ENCODE measurements at regions not wholly inside any gene's neighbourhood (a gene's known extent, or its start where the extent isn't known, plus 50 kb on each side); places are given as distances from the start of the nearest gene placed in this dataset.

DNA sequence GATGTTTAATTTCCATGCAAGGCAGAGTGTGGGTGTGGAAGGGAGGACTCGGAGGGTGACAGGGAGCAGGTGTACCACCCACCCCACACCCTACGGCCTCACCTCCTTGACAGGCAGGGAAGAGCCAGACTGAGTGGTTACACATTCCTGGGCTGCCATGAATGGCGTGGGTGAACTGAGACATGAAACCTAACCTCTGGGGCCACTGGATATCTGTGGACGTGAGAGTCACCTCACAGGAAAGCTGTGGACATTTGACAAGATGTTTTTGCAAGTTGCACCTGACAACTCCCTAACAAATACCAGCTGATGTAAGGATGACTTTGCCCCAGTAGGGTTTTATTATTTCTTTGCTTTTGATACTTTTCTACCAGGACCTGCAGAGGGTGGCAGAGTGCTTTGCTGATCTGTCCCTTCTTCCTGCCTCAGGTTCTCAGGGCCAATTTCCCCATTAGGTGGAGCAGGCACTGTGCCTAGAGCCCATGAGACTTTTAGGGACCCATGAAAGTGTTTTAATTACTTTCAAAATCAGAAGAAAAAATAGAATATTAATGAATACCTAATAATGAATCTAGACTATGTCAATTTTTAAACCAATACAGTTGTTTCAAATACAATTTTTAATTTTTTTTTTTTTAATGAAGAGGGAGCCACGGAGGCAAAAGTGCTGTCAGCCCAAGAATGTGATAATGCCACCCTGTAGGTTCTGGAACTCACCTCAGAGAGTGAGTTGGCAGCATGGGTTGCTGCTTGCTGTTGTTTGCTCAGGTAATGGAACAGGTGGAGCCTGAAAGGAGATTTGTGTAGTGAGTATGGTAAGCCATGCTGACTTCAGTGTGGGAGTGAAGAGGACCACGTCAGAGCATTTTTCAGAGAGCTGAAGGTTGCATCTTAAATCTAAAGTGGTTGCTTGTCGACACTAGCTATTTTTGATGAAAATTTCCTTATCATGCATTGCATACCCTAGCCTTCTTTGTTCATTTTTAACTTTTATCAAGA is 58.0 kb upstream of the CYSLTR2 start:
- Histone ChIP-seq H3K4me3 (no peak overlapping the region), H3K4me1 (peaks cover 0 to under 1% (median 0%) of the 10 kb centered on the region in 3 donors), H3K36me3 (no peaks in the 10 kb centered on the region), H3K9me3 (peaks cover 0 to 7% (median 0%) of the 10 kb centered on the region in 3 donors), H3K27ac (no peak overlapping the region), H3K27me3 (no peaks in the 10 kb centered on the region)
- no peak for TF ChIP-seq POLR2AphosphoS5 (IDR thresholded peaks at IDR 0.05)
- TF ChIP-seq EP300 (IDR thresholded peaks at IDR 0.05), result no peak
- TF ChIP-seq, protein P1, sequence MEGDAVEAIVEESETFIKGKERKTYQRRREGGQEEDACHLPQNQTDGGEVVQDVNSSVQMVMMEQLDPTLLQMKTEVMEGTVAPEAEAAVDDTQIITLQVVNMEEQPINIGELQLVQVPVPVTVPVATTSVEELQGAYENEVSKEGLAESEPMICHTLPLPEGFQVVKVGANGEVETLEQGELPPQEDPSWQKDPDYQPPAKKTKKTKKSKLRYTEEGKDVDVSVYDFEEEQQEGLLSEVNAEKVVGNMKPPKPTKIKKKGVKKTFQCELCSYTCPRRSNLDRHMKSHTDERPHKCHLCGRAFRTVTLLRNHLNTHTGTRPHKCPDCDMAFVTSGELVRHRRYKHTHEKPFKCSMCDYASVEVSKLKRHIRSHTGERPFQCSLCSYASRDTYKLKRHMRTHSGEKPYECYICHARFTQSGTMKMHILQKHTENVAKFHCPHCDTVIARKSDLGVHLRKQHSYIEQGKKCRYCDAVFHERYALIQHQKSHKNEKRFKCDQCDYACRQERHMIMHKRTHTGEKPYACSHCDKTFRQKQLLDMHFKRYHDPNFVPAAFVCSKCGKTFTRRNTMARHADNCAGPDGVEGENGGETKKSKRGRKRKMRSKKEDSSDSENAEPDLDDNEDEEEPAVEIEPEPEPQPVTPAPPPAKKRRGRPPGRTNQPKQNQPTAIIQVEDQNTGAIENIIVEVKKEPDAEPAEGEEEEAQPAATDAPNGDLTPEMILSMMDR (IDR thresholded peaks at IDR 0.05), result peak; percentile 30 to 71 (median 66)
- TF ChIP-seq POLR2A (IDR thresholded peaks at IDR 0.05), result no peak
- WGBS, 2 donors (ENCODE audit: low coverage in 1 of 2), result 59 to 64% methylated on average over 5 to 7 of the region's 7 CpGs
- peak; percentile 55 for ATAC-seq

DNA sequence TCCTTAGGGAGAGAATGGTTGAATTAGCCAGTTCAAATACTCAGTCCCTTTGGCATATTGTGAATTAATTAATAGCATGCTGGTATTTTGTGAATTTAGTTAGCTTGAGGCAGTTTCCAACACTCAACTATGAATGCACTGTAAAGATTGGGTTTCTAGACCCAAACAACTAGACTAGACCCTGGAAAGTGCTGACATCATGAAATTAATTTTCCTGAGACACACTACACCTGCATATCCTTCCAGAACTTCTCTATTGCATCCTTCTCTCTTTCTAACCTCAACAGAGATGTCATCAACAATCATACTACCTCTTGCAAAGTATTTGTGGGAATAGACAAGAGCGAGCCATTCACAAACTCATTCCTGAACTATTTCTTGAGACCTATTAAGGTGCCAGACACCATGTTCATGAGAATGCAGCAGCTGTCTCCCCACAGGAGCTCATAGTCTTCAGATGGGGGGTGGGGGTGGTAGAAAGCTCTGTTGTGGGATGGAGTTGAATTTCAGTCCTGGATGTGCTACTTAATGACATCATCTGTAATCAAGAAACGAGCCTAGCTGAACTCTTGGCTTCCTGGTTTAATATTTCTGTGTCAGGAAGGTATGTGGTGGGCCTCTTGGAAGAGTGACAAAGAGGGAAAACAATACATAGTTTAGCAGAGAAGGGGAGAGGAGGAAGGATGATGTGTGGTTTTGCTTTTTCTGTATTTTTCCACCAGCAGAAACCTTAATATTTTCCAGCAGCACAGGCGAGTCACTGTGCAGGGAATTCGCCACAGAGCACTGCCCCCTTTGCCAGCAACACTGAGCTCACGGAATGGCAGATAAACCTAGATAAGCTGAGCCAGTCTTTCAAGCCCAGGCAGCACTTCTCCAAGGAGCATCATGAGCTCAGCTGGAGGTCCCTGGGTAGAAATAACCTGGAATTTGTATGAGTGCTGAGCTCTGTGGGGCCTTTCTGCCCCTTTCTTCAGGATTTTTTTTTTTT is 53.1 kb upstream of the CYSLTR2 start:
- H3K4me3 ChIP-seq, result no peak overlapping the region
- peaks cover 0 to 5% (median 0%) of the 10 kb centered on the region in 3 donors for H3K4me1 ChIP-seq
- ATAC-seq, result no peak
- no peaks in the 10 kb centered on the region for H3K27me3 ChIP-seq
- no peak overlapping the region for H3K27ac ChIP-seq
- TF ChIP-seq, protein P1 (IDR thresholded peaks at IDR 0.05), result no peak
- TF ChIP-seq EP300 (IDR thresholded peaks at IDR 0.05), result no peak
- no peak for TF ChIP-seq POLR2A (IDR thresholded peaks at IDR 0.05)
- no peak for TF ChIP-seq POLR2AphosphoS5 (IDR thresholded peaks at IDR 0.05)
- H3K9me3 ChIP-seq, result peaks cover 0 to 10% (median 0%) of the 10 kb centered on the region in 3 donors
- 0 to 55% methylated on average over 1 to 2 of the region's 5 CpGs for WGBS, 2 donors (ENCODE audit: low coverage in 1 of 2)
- H3K36me3 ChIP-seq, result no peaks in the 10 kb centered on the region

DNA sequence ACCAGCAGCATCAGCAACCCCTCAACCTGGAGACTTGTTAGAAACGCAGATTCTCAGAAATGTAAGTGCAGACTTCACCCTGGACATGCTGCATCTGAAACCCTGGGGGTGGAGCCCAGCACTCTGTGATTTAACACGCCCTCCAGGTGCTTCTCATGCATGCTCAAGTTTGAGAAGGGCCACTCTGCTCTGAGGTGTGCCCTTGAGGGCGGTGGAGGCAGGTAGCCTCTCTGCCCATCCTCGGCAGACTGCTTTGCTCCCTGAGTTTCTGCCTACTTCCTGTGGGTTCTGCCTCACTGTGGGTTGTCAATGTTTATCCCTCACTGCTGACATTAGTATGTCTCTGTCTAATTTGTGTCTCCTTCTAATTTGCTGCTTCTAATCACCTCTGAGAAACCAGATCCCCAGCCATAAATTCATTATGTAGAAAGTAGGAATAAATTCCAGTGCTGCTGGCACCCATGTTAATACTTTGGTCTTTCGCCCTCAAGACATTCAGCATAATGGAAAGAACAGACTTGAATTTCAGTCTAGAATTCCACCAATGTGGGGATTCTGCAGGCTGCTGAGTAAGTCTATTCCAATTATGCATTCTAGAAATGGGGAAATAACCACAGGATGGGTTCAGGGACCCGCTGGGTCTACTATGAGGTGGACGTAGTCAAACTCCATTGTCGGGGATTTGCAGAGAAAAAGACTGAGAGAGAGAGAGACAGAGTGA is 51.3 kb upstream of the CYSLTR2 start:
- no peaks in the 10 kb centered on the region for H3K36me3 ChIP-seq
- H3K27me3 ChIP-seq, result no peaks in the 10 kb centered on the region
- ATAC-seq, result no peak
- no peak overlapping the region for H3K27ac ChIP-seq
- peaks cover 0 to 22% (median 0%) of the 10 kb centered on the region in 3 donors for H3K9me3 ChIP-seq
- H3K4me1 ChIP-seq, result peaks cover 0 to 5% (median 0%) of the 10 kb centered on the region in 3 donors
- WGBS, 2 donors (ENCODE audit: low coverage in 1 of 2), result 60 to 80% methylated on average over 2 to 5 of the region's 8 CpGs
- TF ChIP-seq POLR2A (IDR thresholded peaks at IDR 0.05), result no peak
- no peak for TF ChIP-seq EP300 (IDR thresholded peaks at IDR 0.05)
- no peak overlapping the region for H3K4me3 ChIP-seq

DNA sequence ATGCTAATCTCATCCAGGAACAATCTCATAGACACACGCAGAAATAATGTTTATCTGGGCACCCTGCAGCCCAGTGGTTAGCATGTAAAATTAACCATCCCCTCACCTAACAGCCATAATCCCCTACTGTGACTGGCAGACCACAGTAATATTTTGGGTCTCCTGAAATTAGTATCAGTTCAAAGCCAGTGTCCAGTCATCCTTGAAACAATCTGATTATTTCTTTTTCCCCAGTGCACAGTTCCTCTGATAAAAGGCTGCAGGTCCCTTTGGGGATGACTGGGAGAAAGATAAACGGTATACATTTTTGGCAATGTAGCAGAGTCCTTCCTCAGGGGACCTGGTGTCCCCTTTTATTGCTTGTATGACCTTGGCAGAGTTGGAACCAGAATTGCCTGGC is 50.4 kb upstream of the CYSLTR2 start:
- Histone ChIP-seq H3K36me3 (no peaks in the 10 kb centered on the region), H3K9me3 (peaks cover 0 to 19% (median 0%) of the 10 kb centered on the region in 3 donors), H3K27me3 (no peaks in the 10 kb centered on the region), H3K4me3 (no peak overlapping the region), H3K27ac (no peak overlapping the region), H3K4me1 (peaks cover 0 to 5% (median 0%) of the 10 kb centered on the region in 3 donors)
- no peak for TF ChIP-seq POLR2AphosphoS5 (IDR thresholded peaks at IDR 0.05)
- no peak for TF ChIP-seq EP300 (IDR thresholded peaks at IDR 0.05)
- no peak for TF ChIP-seq POLR2A (IDR thresholded peaks at IDR 0.05)
- TF ChIP-seq, protein P1 (IDR thresholded peaks at IDR 0.05), result no peak
- ATAC-seq, result no peak
- WGBS, 2 donors (ENCODE audit: low coverage in 1 of 2), result 67 to 81% methylated on average over 2 of the region's 2 CpGs

Measured in gastroesophageal sphincter (tissue), 4 donors.